HG03520 (cell line): ENCODE measurements at regions not wholly inside any gene's neighbourhood (a gene's known extent, or its start where the extent isn't known, plus 50 kb on each side); places are given as distances from the start of the nearest gene placed in this dataset.
"Not testable (repeated sequence)": the region's sequence is repeated elsewhere in the genome, so short reads cannot be mapped to it uniquely, and the experiment has no call there.

ENCODE experiments used
- ATAC-seq: cut with Tn5 transposase; IDR thresholded peaks from one replicate; pipeline ENCODE4 v1.9.1; 2021; ENCODE audit warnings: mild to moderate bottlenecking, moderate library complexity; ENCODE audit not compliant: unreplicated experiment

DNA sequence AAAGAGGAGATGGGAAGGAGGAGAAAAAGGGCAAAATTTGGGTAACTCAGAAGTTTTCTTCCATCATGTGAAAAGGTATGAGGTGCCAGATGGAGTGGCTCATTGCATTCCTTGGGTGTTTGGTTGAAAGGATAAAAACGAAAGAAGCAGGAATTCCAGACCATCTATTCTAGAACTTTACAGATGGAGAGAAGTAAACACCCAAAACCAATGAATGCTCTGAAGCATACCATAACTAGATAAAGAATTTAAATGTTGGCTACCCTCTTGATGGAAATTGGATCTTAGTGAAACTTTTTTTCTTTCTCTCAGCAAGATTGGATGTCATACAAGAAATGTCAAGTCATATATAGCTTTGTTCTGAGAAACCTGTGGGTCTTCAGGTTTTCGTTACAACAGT lies 175.6 kb upstream of the FAR2 start:
- no peak for ATAC-seq

DNA sequence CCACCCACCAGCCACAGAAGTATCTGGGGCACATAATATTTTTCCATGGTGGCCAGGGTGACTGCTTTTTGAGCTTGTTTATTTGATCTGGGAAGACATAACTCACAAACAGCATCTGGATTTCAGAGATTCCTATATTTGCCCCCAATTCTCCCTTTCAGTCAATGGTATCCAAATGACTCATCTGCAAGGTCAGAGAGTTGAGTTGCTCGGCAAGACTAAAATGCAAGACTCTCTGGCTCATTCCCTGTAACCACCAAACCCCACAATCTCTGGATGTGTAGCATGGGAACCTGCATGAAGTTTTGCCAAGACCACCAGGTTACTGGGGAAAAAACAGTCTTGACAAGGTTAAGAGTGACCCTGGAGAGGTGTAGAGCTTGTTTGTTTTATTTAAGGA lies 174.9 kb upstream of the FAR2 start:
- ATAC-seq: no peak

- no peak for ATAC-seq
These were observed 174.2 kb upstream of the FAR2 start for GRCh38 chr12:28974883-28975282.

GRCh38 chr12:28975564-28976340 lies 173.3 kb upstream of the FAR2 start:
- ATAC-seq: no peak

DNA sequence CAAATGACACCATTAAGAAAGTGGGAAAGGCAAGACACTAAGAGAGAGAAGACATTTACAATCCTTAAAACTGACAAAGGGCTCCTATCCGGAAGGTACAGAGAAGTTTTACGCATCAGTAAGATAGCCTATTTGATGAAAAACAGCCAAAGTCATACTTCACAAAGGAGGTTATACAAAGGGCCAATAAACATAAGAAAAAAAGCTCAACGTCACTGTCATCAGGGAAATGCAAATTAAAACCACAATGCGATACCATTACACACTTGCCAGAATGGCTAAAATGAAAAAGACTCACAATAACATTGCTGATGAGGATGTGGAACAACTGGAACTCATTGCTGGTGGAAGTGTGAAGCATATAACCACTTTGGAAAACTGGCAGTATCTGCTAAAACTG lies 168.6 kb upstream of the FAR2 start:
- ATAC-seq: no peak

DNA sequence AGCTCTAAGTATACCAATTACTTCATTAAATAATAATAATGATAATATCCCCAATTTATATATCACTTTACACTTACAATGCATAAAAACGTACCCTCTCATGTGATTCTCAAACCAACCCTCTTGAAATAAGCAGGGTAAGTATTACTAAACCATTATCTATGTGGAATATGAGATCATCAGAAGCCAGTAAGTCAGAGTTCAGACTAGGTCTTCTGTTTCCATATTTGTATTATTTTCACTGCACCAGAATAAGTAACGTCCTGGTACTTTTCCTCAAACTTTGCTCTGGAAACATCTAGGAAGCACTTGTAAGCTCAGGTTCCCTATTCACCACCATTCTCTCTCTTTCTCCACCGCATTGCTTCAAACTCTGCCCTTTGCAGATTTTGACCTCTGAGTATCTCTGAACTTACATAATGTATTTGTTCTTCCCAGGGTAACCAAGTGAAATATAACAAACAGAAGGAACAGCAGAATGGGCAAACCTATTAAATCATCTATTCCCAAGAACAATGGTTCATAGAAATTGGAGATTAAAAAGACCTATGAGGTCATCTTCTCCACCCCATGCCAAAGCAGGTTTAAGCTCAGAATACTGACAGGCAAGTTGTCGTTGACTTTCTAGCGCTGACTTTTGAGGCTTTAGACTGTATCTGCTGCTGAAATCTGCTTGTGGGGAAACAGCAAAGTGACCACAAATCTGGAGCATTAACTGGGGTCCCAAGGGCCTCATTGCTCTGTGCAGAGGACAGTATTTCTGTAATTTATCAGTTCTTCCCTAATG lies 161.3 kb upstream of the FAR2 start:
- ATAC-seq: no peak

DNA sequence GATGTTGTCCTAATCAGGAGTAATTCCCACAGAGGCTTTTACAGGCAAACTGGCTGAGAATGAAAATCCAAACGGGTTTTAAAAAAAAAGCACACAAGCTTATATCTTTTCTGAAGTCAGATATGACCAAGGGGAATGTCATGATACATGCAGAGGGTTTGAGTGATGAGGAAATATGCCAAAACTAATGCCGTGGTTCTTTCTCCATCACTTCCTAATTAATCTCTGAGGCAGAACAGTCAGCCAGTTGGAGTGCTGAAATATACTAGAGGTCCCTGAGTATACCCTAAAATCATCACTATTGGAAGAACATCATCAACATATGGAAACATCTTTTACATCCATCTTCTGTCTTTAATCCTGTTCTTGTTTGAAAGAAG lies 160.8 kb upstream of the FAR2 start:
- no peak for ATAC-seq

GRCh38 chr12:28991626-28992025 lies 157.5 kb upstream of the FAR2 start:
- ATAC-seq: no peak

- ATAC-seq: no peak
These were observed 155.4 kb upstream of the FAR2 start for GRCh38 chr12:28993720-28994119.

DNA sequence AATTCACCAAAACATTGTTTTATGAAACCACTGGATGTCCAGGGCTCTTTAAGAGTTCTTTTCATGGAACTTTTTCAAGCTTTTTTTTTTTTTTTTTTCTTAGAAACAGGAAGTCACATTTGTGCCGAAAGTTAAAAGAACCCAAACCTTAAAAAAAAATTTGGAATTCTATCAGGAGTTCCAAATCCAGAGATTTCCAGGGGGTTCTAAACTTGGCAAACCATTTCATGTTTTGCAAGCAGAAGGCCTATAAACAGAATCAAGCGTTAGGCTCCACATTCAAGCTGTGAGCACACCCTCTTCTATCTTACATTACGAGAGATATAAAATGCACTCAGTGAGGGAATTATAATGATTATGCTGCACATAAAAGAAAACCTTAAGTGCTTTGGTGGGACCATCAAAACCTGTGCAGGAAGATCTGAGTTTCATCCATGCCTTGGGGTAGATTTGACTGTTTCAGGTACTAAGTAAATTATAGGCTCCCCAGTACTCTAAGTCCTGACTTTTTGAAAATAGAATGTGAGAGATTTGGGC lies 154.8 kb upstream of the FAR2 start:
- ATAC-seq: no peak

DNA sequence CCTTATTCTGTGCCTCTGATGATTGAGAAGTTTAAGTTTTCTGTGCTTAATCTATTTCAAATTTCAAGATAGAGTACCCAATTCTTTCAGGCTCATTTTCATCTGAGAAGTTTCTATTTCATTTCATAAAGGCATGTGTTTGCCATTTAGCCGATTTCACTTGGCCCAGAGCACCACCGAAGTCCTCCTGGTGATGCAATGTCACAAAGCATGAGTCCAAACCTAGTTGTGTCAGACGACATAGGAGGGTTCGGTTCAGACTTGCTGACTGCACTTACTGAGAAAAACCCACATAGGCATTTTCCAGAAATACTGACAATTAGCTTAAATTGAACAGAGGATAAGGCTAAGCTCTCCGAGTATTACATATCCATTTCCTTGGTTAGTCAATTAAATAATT lies 152.4 kb upstream of the FAR2 start:
- no peak for ATAC-seq

- ATAC-seq: no peak
These were observed 150.4 kb upstream of the FAR2 start for GRCh38 chr12:28998662-28999120.

- no peak for ATAC-seq
These were observed 144.8 kb upstream of the FAR2 start for GRCh38 chr12:29004066-29004935.

DNA sequence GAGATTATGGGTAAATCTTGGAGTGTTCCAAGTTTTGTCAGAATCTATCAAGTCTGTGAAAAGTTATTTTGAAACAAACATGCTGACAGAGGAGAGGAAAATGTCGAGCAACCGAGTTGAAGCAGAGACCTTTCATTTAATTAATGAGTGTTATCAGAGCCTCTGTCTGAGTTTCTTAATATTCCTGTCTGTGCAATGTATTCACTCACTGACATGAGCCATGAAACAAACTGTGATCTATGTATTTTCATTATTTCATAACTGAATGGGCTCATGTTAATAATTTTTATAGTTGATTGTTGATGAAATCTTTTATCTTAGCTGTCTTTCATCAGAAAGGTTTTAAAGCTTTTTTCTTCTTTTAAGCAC lies 144.2 kb upstream of the FAR2 start:
- no peak for ATAC-seq

GRCh38 chr12:29008786-29009185 lies 140.3 kb upstream of the FAR2 start:
- no peak for ATAC-seq

GRCh38 chr12:29012673-29013072 lies 136.4 kb upstream of the FAR2 start:
- ATAC-seq: peak; percentile 80

GRCh38 chr12:29017532-29017931 lies 131.5 kb upstream of the FAR2 start:
- ATAC-seq: not testable (repeated sequence)

GRCh38 chr12:29023436-29024076 lies 125.5 kb upstream of the FAR2 start:
- no peak for ATAC-seq

DNA sequence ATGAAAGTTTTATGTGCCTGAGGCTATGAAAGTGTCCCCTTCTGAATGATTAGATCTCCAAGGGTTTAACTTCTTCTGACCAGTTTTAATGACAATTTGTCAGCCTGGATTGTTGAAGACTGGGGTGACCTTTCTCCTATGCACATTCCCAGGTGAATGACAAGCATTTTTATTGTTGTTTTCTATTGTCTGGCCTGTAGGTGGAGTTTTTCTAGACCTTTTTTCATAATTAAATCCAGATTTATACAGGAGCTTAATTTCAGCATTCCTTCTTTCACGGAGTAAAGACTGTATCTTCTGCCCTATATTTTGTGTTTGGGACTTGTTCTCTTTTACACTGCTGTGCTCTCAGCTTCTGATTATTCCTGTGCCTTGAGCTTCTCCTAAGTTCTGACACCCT lies 125.0 kb upstream of the FAR2 start:
- no peak for ATAC-seq

DNA sequence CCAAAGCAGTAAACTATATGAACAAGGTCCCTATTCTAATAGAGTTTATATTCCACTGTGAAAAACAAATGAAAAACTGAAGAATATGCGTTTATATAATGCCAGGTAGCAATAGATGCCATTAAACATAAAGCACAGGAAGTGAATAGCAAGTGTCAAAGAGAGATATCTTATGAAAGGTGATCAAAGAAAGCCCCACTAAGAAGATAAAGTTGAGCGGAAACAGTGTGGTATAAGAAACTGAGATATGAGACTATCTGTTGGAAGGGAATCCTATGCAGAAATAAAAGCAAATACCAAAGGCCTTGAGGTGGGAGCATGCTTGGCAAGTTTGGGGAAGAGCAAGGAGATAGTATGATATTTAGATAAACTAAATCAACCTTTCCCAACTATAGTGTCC lies 123.1 kb upstream of the FAR2 start:
- no peak for ATAC-seq

DNA sequence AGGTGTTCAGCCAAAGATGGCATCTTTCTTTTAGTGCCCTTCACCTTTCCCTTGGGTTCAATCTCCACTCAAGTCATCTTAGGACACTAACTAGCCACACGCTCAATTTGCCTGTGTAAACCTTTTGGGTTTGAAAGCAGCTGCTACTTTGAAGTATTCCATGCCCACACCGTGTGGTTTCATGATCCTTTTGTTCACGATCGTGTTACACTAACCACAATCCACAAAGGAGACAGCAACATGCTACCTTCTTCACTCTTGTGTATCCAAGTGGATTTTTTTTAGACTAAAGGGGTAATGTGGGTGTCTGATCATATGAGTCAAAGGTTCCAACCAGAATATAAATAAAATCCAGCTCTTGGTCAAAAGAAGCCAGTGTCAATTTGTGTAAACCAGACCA lies 122.7 kb upstream of the FAR2 start:
- ATAC-seq: no peak
